ENCODE measurements at regions not wholly inside any gene's neighbourhood (a gene's known extent, or its start where the extent isn't known, plus 50 kb on each side); places are given as distances from the start of the nearest gene placed in this dataset.
"Not testable (repeated sequence)": the region's sequence is repeated elsewhere in the genome, so short reads cannot be mapped to it uniquely, and the experiment has no call there.

- no peak for DNase-seq
These were observed 2489.6 kb downstream of the PCDH9 start for GRCh38 chr13:64740493-64740892.

- no peak for DNase-seq
These were observed 2504.6 kb downstream of the PCDH9 start for GRCh38 chr13:64725492-64725891.

DNA sequence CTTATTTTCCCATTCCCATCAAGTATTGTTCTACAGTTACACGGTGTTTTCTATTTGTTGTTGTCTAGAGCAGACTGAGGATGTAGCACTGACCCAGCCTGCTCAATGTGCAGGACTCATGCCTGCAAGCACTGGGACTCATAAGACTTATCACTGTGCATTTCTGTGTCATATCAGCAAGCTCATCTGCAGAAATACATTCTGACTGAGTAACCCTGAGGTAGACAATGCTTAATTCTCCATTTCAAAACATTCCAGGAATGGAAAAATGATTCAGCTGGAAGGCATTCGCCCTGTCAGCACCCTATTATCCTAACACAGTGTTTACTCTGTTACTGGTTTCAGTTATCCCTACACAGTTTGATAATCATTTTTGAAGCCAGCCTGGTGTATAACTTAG is 2506.4 kb downstream of the PCDH9 start:
- no peak for DNase-seq

DNA sequence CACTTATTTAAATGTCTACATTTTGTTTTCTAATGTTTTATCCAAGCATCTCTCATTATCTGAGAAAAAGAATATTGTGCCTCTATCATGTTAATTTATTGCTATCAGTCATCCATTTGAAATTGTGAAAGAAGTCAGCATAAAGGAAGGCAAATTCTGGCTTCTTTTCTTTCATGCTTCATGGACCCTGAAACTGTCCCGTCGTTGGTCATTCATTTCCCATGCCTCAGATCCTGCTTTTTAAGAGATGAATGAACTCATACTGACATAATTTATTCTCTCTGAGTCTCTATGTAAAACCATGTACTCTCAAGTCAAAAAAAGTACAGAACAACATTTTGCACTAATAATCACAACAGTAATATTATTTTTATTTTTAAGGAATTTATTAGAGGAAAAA is 2512.0 kb downstream of the PCDH9 start:
- no peak for DNase-seq

DNA sequence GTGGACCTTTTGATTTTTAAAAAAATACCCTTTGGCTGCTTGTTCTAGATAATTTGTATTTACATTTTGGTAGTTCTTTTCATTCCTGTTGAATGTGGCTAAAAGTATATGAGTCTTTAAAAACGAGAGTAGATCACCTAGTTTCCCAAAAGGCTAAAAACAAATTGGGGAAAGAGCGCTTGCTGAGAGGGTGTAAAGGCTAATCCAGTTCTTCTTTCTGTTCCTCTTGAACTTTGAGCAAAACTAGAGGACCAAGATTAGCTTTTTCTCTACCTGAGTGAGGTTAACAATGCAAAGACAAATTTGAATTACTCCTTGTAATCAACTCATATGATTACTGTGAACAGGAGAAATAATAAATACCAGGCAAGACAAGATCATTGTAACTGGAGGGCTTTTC is 2513.2 kb downstream of the PCDH9 start:
- DNase-seq: no peak

DNA sequence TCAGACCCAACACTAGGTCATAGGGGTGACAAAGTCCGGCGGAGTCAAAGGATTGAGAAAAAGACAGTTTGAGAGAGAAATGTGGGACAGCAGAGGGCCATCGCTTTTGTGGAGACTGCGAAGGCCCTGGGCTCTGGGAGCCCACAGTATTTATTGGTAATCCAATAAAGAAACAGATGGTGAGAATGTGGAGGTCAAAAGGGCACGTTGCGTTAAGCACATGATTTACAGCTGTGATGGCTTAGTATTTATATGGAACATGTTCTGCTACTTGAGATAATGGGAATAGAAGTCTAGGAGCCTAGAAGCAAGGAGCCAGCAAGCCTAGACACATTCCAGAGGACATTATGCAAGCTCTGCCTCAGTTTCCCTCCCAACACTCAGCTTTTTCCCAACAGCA is 2521.1 kb downstream of the PCDH9 start:
- DNase-seq: no peak

GRCh38 chr13:64704121-64704649 is 2526.0 kb downstream of the PCDH9 start:
- no peak for DNase-seq

- peak; percentile 4 for DNase-seq
These were observed 2532.9 kb downstream of the PCDH9 start for GRCh38 chr13:64697226-64697625.

DNA sequence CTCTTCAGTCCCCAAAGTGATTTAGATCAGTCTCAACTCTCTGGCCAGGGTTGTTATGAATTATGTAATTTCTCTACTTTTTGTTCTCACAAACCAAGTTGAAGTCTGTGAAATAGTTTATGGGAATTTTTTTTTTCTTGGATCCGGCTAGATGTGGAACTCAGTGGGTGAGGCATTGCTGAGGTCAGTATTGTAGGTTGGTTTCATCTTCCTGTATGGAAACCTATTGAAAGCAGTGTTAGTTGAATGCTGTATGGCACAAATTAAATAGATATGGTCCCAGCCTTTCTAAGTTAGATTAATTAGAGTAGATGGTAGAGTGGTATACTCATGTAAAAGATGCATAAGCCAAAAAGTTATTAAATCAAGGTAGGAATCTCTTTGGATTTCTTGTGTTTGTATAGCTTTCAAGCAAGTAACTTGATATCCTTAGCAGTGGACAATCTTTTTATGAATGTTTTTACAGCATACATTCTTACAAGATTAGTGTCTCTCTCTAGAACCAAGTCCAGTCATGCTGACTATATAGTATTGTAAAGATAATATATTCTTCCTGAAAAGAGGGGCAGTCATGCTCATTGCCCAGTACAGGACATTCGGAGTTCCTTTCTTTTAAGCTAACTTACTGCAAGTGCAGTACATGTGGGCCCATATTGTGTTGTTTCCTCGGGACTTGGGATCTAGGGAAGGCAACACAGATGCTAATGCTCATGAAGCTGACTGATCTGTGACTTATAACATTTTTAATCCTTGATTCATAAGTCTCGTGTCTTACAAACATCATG is 2541.1 kb downstream of the PCDH9 start:
- DNase-seq: no peak

DNA sequence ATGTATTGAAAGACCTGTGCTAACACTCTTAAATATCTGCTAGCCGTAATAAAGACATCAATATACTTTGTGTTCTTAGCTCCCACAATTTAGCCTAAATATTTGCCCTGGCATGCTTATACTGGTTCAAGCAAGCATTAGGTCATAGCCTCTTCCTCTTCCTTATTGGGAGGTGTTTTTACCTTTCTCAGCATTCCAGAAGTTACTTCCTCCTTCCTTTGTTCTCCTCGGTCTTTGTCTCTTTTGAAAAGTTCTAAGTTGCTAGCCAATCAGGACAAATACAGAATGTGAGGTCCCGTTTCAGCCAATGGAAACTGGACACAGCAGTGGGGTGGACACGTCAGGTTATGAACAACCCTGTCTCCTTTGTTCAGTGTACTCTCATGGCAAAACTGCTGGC is 2543.6 kb downstream of the PCDH9 start:
- not testable (repeated sequence) for DNase-seq

- DNase-seq: no peak
These were observed 2545.3 kb downstream of the PCDH9 start for GRCh38 chr13:64684685-64685431.

DNA sequence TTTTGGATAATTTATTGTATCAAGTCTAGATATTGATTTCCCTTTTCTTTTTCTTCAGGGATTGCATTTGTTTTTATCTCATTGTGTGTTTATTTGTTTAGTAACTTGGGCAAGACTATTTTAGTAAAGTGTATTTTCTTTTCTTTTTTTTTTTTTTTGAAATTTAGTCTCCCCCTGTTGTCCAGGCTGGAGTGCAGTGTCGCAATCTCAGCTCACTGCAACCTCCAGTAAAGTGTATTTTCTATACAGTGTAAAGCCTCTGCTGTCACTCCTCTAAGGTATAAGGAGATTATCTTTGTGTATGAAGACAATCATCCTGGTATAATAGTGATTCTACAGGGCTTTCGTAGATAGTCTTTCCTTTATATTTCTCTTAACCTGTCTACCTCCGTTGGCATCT is 2546.0 kb downstream of the PCDH9 start:
- DNase-seq: no peak

GRCh38 chr13:64680739-64681138 is 2549.4 kb downstream of the PCDH9 start:
- DNase-seq: no peak

GRCh38 chr13:64675255-64675892 is 2554.8 kb downstream of the PCDH9 start:
- no peak for DNase-seq

- DNase-seq: no peak
These were observed 2556.0 kb downstream of the PCDH9 start for GRCh38 chr13:64674126-64674525.

GRCh38 chr13:64672751-64673150 is 2557.4 kb downstream of the PCDH9 start:
- DNase-seq: no peak

DNA sequence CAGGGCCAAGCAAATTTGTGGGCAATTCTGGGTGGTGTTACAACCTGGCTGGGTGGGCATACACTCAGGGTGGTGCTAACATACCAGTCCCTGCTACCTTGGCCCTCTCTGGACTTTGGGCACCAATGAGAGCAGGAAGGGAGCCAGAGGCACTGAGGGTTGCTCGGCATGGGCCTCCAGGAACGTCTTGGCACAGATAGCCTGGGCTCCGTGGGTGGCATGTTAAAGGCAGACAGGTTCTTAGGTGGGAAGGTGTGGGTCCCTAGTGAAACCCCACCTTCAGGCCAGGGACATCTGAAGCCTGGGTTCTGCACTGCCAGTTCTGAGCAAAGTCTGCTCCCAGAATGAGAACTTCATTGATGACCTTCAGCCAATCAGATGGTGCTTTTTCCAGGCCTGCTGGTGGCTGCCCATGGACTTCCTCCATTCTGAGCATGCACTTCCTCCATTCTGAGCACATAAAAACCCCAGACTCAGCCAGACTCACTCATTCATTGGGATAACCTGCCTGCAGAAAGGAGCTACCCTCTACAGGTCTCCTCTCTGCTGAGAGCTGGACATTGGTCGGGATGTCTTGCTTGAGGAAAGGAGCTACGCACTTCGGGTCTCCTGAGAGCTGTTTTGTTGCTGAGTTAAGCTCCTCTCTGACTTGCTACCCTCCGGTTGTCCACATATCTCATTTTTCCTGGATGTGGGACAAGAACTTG is 2567.1 kb downstream of the PCDH9 start:
- no peak for DNase-seq

- DNase-seq: no peak
These were observed 2581.8 kb downstream of the PCDH9 start for GRCh38 chr13:64648293-64648692.

GRCh38 chr13:64643066-64643465 is 2587.1 kb downstream of the PCDH9 start:
- DNase-seq: no peak

GRCh38 chr13:64640002-64640401 is 2590.1 kb downstream of the PCDH9 start:
- DNase-seq: no peak

DNA sequence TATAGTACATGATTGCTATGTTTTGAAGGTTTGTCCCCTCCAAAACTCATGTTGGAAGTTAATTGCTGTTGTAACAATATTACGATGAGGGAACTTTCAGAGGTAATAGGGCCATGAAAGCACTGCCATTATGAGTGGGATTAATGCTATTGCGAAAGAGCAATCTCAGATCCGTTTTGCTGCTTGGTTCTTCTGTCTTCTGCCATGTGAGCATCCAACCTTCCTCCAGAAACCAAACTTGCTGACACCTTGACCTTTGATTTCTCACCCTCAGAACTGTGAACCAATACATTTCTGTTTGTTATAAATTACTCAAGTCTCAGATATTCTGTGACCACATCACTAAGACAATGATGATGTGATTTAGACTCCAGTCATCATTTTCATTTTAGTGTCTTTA is 2590.9 kb downstream of the PCDH9 start:
- no peak for DNase-seq

- DNase-seq: no peak
These were observed 2596.2 kb downstream of the PCDH9 start for GRCh38 chr13:64633948-64634347.

GRCh38 chr13:64627654-64628053 is 2602.5 kb downstream of the PCDH9 start:
- no peak for DNase-seq

Data from NCI-H446 treated with DMSO at 0.1 percent for 48 hours (cell line).